ENCODE measurements at regions not wholly inside any gene's neighbourhood (a gene's known extent, or its start where the extent isn't known, plus 50 kb on each side); places are given as distances from the start of the nearest gene placed in this dataset.

- Histone ChIP-seq H3K36me3 (ENCODE audit: low read length) (no peaks in the 10 kb centered on the region), H2AFZ (ENCODE audit: low read depth, low read length, severe bottlenecking) (no peak overlapping the region), H3K79me2 (ENCODE audit: insufficient read depth, low read length) (no peaks in the 10 kb centered on the region), H4K20me1 (ENCODE audit: low read depth, low read length) (no peaks in the 10 kb centered on the region), H3K9me2 (replicated peaks; ENCODE audit: insufficient read depth, low read length) (no peaks in the 10 kb centered on the region), H3K27ac (ENCODE audit: low read depth, low read length) (no peak overlapping the region), H3K4me3 (ENCODE audit: insufficient read depth, low read length, poor library complexity, severe bottlenecking) (no peak overlapping the region), H3K9me3 (ENCODE audit: insufficient read depth, low read length) (no peaks in the 10 kb centered on the region), H3K4me2 (ENCODE audit: low read depth, low read length, poor library complexity, severe bottlenecking) (no peak overlapping the region), H3K27me3 (ENCODE audit: low read length) (no peaks in the 10 kb centered on the region), H3F3A (ENCODE audit: insufficient read depth) (no peaks in the 10 kb centered on the region), H3K9ac (ENCODE audit: low read length) (no peak overlapping the region)
- no peak for TF ChIP-seq CTCF (IDR thresholded peaks at IDR 0.05; ENCODE audit: insufficient read depth, low read length, poor library complexity, severe bottlenecking)
Observed at GRCh38 chr13:38537051-38537450, 149.8 kb upstream of the FREM2 start.

DNA sequence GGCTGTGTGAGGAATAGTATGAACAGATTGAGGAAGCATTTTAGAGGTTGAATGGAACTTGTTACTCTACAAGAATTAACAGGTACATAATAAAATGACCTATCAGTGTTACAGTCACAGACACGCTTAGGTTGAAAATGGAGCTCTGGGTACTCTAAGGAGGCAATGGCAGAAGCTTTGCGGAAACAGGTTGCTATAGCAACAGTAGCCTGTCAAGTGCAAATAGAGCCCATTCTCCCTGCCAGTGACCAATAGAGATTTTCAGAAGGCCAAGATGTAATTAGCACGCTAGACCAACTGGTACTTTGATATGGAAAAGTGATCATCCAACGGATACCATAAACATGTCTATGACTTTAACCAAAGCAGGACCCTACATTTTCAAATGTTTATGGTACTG, 148.5 kb upstream of the FREM2 start:
- Histone ChIP-seq H2AFZ (ENCODE audit: low read depth, low read length, severe bottlenecking) (no peak overlapping the region), H3K27me3 (ENCODE audit: low read length) (no peaks in the 10 kb centered on the region), H3K27ac (ENCODE audit: low read depth, low read length) (no peak overlapping the region), H3K36me3 (ENCODE audit: low read length) (no peaks in the 10 kb centered on the region), H4K20me1 (ENCODE audit: low read depth, low read length) (no peaks in the 10 kb centered on the region), H3K9me2 (replicated peaks; ENCODE audit: insufficient read depth, low read length) (no peaks in the 10 kb centered on the region), H3K4me3 (ENCODE audit: insufficient read depth, low read length, poor library complexity, severe bottlenecking) (no peak overlapping the region), H3F3A (ENCODE audit: insufficient read depth) (no peaks in the 10 kb centered on the region), H3K79me2 (ENCODE audit: insufficient read depth, low read length) (no peaks in the 10 kb centered on the region), H3K4me2 (ENCODE audit: low read depth, low read length, poor library complexity, severe bottlenecking) (no peak overlapping the region), H3K9me3 (ENCODE audit: insufficient read depth, low read length) (no peaks in the 10 kb centered on the region), H3K9ac (ENCODE audit: low read length) (no peak overlapping the region)
- TF ChIP-seq EZH2phosphoT487 (conservative IDR thresholded peaks at IDR 0.05; ENCODE audit: low read length) (no peak), CTCF (IDR thresholded peaks at IDR 0.05; ENCODE audit: insufficient read depth, low read length, poor library complexity, severe bottlenecking) (no peak)

GRCh38 chr13:38539632-38540031, 147.2 kb upstream of the FREM2 start:
- Histone ChIP-seq H3K79me2 (ENCODE audit: insufficient read depth, low read length) (no peaks in the 10 kb centered on the region), H3K27me3 (ENCODE audit: low read length) (no peaks in the 10 kb centered on the region), H3K9me3 (ENCODE audit: insufficient read depth, low read length) (no peaks in the 10 kb centered on the region), H4K20me1 (ENCODE audit: low read depth, low read length) (no peaks in the 10 kb centered on the region), H3K4me2 (ENCODE audit: low read depth, low read length, poor library complexity, severe bottlenecking) (no peak overlapping the region), H3K27ac (ENCODE audit: low read depth, low read length) (no peak overlapping the region), H2AFZ (ENCODE audit: low read depth, low read length, severe bottlenecking) (no peak overlapping the region), H3K4me3 (ENCODE audit: insufficient read depth, low read length, poor library complexity, severe bottlenecking) (no peak overlapping the region), H3K9me2 (replicated peaks; ENCODE audit: insufficient read depth, low read length) (no peaks in the 10 kb centered on the region), H3K36me3 (ENCODE audit: low read length) (no peaks in the 10 kb centered on the region), H3K9ac (ENCODE audit: low read length) (no peak overlapping the region), H3F3A (ENCODE audit: insufficient read depth) (no peaks in the 10 kb centered on the region)
- no peak for TF ChIP-seq CTCF (IDR thresholded peaks at IDR 0.05; ENCODE audit: insufficient read depth, low read length, poor library complexity, severe bottlenecking)
- TF ChIP-seq EZH2phosphoT487 (conservative IDR thresholded peaks at IDR 0.05; ENCODE audit: low read length): no peak

DNA sequence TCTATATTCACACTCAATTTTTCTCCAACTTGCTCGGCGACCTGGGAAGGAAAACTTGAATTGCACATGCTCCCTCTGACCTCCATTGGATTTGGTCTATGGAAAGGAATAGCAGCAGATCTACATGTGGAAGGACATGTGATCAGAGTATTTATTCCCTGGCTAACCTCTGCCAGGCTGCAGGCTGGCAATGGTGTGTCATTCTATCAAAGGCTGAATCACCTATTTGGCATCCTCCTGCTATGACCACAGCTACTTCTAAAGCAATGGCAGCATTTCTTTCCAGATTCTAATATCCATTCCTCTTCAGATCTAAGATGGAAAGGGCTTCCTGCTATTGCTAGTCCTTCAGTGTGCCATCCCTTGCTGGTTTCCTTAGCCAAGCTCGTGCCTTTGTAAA, 144.3 kb upstream of the FREM2 start:
- Histone ChIP-seq H4K20me1 (ENCODE audit: low read depth, low read length) (no peaks in the 10 kb centered on the region), H3K27me3 (ENCODE audit: low read length) (no peaks in the 10 kb centered on the region), H3K27ac (ENCODE audit: low read depth, low read length) (no peak overlapping the region), H3F3A (ENCODE audit: insufficient read depth) (no peaks in the 10 kb centered on the region), H3K4me3 (ENCODE audit: insufficient read depth, low read length, poor library complexity, severe bottlenecking) (no peak overlapping the region), H3K4me2 (ENCODE audit: low read depth, low read length, poor library complexity, severe bottlenecking) (no peak overlapping the region), H3K9me2 (replicated peaks; ENCODE audit: insufficient read depth, low read length) (no peaks in the 10 kb centered on the region), H3K9ac (ENCODE audit: low read length) (no peak overlapping the region), H2AFZ (ENCODE audit: low read depth, low read length, severe bottlenecking) (no peak overlapping the region), H3K9me3 (ENCODE audit: insufficient read depth, low read length) (no peaks in the 10 kb centered on the region), H3K36me3 (ENCODE audit: low read length) (no peaks in the 10 kb centered on the region), H3K79me2 (ENCODE audit: insufficient read depth, low read length) (no peaks in the 10 kb centered on the region)
- TF ChIP-seq CTCF (IDR thresholded peaks at IDR 0.05; ENCODE audit: insufficient read depth, low read length, poor library complexity, severe bottlenecking): no peak
- TF ChIP-seq EZH2phosphoT487 (conservative IDR thresholded peaks at IDR 0.05; ENCODE audit: low read length): no peak

All from SU-DHL-6 (cell line).